ENCODE measurements at regions not wholly inside any gene's neighbourhood (a gene's known extent, or its start where the extent isn't known, plus 50 kb on each side); places are given as distances from the start of the nearest gene placed in this dataset.

DNA sequence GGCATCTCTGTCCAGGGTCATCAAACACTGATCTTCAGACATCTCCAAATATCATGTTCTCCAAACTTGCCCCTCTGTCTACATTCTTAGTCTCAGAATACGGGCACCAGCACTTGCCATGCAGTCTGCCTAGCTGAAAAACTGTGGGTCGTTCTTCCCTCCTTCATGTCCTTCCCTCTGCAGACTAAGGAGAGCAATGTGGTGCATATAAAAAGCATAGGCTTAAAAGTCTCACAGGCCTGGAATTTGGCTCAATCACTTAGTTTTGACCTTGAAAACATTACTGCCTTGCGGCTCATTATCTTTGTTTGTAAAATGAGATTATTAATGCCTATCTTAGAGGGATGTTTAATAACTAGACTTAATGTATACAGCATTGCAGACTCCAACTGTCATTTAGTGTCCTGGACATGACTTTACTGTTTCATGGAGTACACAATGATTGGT is 362.8 kb downstream of the NPR3 start:
- ATAC-seq (ENCODE audit: low read depth), result no peak
- TF ChIP-seq, protein P1, sequence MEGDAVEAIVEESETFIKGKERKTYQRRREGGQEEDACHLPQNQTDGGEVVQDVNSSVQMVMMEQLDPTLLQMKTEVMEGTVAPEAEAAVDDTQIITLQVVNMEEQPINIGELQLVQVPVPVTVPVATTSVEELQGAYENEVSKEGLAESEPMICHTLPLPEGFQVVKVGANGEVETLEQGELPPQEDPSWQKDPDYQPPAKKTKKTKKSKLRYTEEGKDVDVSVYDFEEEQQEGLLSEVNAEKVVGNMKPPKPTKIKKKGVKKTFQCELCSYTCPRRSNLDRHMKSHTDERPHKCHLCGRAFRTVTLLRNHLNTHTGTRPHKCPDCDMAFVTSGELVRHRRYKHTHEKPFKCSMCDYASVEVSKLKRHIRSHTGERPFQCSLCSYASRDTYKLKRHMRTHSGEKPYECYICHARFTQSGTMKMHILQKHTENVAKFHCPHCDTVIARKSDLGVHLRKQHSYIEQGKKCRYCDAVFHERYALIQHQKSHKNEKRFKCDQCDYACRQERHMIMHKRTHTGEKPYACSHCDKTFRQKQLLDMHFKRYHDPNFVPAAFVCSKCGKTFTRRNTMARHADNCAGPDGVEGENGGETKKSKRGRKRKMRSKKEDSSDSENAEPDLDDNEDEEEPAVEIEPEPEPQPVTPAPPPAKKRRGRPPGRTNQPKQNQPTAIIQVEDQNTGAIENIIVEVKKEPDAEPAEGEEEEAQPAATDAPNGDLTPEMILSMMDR (IDR thresholded peaks at IDR 0.05; ENCODE audit: poor library complexity, severe bottlenecking), result no peak

DNA sequence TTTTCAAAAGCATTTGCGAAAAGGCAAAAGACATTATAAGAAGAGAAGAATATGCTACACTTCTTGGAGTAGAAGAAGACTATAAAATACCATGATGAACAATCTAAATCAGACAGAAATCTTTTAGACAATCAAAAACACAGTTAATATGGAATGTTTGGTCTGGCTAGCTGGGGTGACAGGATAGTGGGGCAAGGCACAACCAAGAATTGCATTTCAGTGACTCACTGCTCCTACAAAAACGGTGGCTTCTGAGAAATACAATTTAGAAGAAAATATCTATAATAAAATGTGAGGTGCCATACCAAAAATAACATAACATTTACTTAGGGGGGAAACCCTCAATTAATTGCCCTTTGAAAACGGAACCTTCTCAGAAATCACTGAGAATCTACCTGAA is 363.4 kb downstream of the NPR3 start:
- Histone ChIP-seq H3K27ac (ENCODE audit: poor library complexity, severe bottlenecking) (no peak overlapping the region), H3K4me1 (ENCODE audit: insufficient read depth, poor library complexity, severe bottlenecking) (peaks cover 7% of the 10 kb centered on the region), H3K36me3 (ENCODE audit: low read depth) (no peaks in the 10 kb centered on the region), H3K4me3 (ENCODE audit: severe bottlenecking) (no peak overlapping the region), H3K27me3 (ENCODE audit: insufficient read depth, poor library complexity, severe bottlenecking) (no peaks in the 10 kb centered on the region), H3K9me3 (ENCODE audit: severe bottlenecking) (no peaks in the 10 kb centered on the region)
- DNase-seq (ENCODE audit: low spot score) (no peak), ATAC-seq (ENCODE audit: low read depth) (no peak)
- TF ChIP-seq, protein P1 (IDR thresholded peaks at IDR 0.05; ENCODE audit: poor library complexity, severe bottlenecking), result no peak

More for the DNA sequence above, 362.8 kb downstream of the NPR3 start:
- Histone ChIP-seq H3K4me1 (ENCODE audit: insufficient read depth, poor library complexity, severe bottlenecking) (peaks cover 13% of the 10 kb centered on the region), H3K9me3 (ENCODE audit: severe bottlenecking) (no peaks in the 10 kb centered on the region), H3K4me3 (ENCODE audit: severe bottlenecking) (no peak overlapping the region), H3K36me3 (ENCODE audit: low read depth) (no peaks in the 10 kb centered on the region), H3K27me3 (ENCODE audit: insufficient read depth, poor library complexity, severe bottlenecking) (no peaks in the 10 kb centered on the region), H3K27ac (ENCODE audit: poor library complexity, severe bottlenecking) (no peak overlapping the region)
- no peak for DNase-seq (ENCODE audit: low spot score)

DNA sequence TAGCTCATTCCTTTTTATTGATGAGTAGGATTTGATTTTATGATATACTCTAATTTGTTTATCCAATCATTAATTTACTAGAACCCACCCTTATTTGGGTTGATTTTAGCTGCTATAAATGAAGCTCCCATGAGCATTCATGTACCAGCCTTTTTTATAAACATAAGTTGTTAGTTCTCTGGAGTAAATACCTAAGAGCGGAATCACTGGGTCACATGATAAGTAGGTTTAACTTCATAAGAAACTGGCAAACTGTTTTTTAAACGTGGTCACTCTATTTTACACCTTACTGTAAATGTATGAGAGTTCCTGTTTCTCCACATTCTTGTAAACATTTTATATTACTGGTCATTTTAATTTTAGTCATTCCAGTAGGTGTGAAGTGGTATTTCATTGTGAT is 364.6 kb downstream of the NPR3 start:
- Histone ChIP-seq H3K4me3 (ENCODE audit: severe bottlenecking) (no peak overlapping the region), H3K36me3 (ENCODE audit: low read depth) (no peaks in the 10 kb centered on the region), H3K4me1 (ENCODE audit: insufficient read depth, poor library complexity, severe bottlenecking) (peaks cover 7% of the 10 kb centered on the region), H3K9me3 (ENCODE audit: severe bottlenecking) (no peaks in the 10 kb centered on the region), H3K27me3 (ENCODE audit: insufficient read depth, poor library complexity, severe bottlenecking) (no peaks in the 10 kb centered on the region), H3K27ac (ENCODE audit: poor library complexity, severe bottlenecking) (no peak overlapping the region)
- TF ChIP-seq, protein P1 (IDR thresholded peaks at IDR 0.05; ENCODE audit: poor library complexity, severe bottlenecking), result no peak
- ATAC-seq (ENCODE audit: low read depth) (no peak), DNase-seq (ENCODE audit: low spot score) (no peak)

DNA sequence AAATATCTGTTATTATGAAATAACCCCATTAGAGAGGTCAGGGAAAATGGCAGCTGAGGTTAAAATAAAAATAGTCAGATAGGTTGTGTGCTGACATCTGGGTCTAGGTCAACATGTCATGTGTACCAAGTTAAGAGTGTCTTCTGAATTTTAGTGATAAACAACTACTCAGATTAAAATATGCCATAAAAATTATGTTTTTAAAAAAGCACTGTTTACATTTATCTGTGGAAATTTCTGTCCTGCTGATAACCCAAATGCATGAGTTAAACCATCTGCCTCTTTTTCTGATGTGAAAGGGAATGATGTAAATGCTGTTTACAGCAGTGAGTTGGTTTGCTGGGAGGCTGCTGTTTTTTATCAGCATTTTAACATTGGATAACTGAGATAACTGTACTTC is 361.2 kb upstream of the TARS1 start:
- H3K4me3 ChIP-seq (ENCODE audit: severe bottlenecking), result no peak overlapping the region
- ATAC-seq (ENCODE audit: low read depth) (no peak), DNase-seq (ENCODE audit: low spot score) (no peak)
- TF ChIP-seq, protein P1 (IDR thresholded peaks at IDR 0.05; ENCODE audit: poor library complexity, severe bottlenecking), result no peak
- H3K4me1 ChIP-seq (ENCODE audit: insufficient read depth, poor library complexity, severe bottlenecking), result peaks cover 6% of the 10 kb centered on the region
- no peaks in the 10 kb centered on the region for H3K9me3 ChIP-seq (ENCODE audit: severe bottlenecking)
- no peaks in the 10 kb centered on the region for H3K36me3 ChIP-seq (ENCODE audit: low read depth)
- no peaks in the 10 kb centered on the region for H3K27me3 ChIP-seq (ENCODE audit: insufficient read depth, poor library complexity, severe bottlenecking)
- H3K27ac ChIP-seq (ENCODE audit: poor library complexity, severe bottlenecking), result no peak overlapping the region

DNA sequence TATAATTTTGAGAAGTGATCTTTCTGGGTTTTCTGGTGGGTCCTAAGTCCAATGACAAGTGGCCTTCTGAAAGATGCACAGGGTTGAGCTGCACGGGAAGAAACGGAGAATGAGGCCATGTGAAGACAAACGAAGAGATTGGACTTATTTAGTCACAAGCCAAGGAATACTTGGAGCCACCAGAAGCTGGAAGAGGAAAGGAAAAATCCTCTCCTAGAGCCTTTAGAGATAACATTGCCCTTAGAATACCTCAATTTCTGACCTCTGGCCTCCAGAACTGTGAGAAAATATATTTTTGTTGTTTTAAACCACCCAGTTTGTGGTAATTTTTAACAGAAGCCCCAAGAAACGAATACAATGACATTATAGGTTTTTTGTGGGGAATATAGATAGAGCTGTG is 360.5 kb upstream of the TARS1 start:
- H3K4me3 ChIP-seq (ENCODE audit: severe bottlenecking), result no peak overlapping the region
- TF ChIP-seq, protein P1 (IDR thresholded peaks at IDR 0.05; ENCODE audit: poor library complexity, severe bottlenecking), result no peak
- H3K27me3 ChIP-seq (ENCODE audit: insufficient read depth, poor library complexity, severe bottlenecking), result no peaks in the 10 kb centered on the region
- no peaks in the 10 kb centered on the region for H3K36me3 ChIP-seq (ENCODE audit: low read depth)
- H3K9me3 ChIP-seq (ENCODE audit: severe bottlenecking), result no peaks in the 10 kb centered on the region
- no peak for DNase-seq (ENCODE audit: low spot score)
- H3K27ac ChIP-seq (ENCODE audit: poor library complexity, severe bottlenecking), result no peak overlapping the region
- no peaks in the 10 kb centered on the region for H3K4me1 ChIP-seq (ENCODE audit: insufficient read depth, poor library complexity, severe bottlenecking)
- ATAC-seq (ENCODE audit: low read depth), result no peak
